H9 (cell line): ENCODE measurements at regions not wholly inside any gene's neighbourhood (a gene's known extent, or its start where the extent isn't known, plus 50 kb on each side); places are given as distances from the start of the nearest gene placed in this dataset.

ENCODE experiments used
- DNase-seq: peaks from one replicate; pipeline ENCODE4 v3.0.0-alpha.2; 2017
- H2AFZ ChIP-seq: one replicate; pipeline ENCODE4 v1.6.1; 2013; ENCODE audit warnings: mild to moderate bottlenecking, low read length, control low read depth, moderate library complexity
- H2AK5ac ChIP-seq: 2 replicates; pipeline ENCODE4 v1.6.1; 2013; ENCODE audit warnings: low read length, control low read depth, mixed read lengths; ENCODE audit not compliant: insufficient read length
- H2BK120ac ChIP-seq: one replicate; pipeline ENCODE4 v1.6.1; 2013; ENCODE audit warnings: low read depth, mild to moderate bottlenecking, low read length, control low read depth, inconsistent platforms; ENCODE audit not compliant: poor library complexity, severe bottlenecking
- H2BK12ac ChIP-seq: 2 replicates; pipeline ENCODE4 v1.6.1; 2013; ENCODE audit warnings: low read length, control low read depth, mixed read lengths, low read depth; ENCODE audit not compliant: insufficient read length
- H2BK15ac ChIP-seq: 2 replicates; pipeline ENCODE4 v1.6.1; 2013; ENCODE audit warnings: low read depth, low read length, control low read depth
- H2BK20ac ChIP-seq: one replicate; pipeline ENCODE4 v1.6.1; 2013; ENCODE audit warnings: low read depth, mild to moderate bottlenecking, low read length, control low read depth, inconsistent platforms; ENCODE audit not compliant: poor library complexity, severe bottlenecking
- H2BK5ac ChIP-seq: 2 replicates; pipeline ENCODE4 v1.6.1; 2013; ENCODE audit warnings: low read length, control low read depth, mixed read lengths; ENCODE audit not compliant: insufficient read length
- H3K14ac ChIP-seq: 2 replicates; pipeline ENCODE4 v1.6.1; 2013; ENCODE audit warnings: low read length, control low read depth; ENCODE audit not compliant: insufficient read depth
- H3K18ac ChIP-seq: 2 replicates; pipeline ENCODE4 v1.6.1; 2013; ENCODE audit warnings: low read depth, mild to moderate bottlenecking, mixed read lengths, low read length, control low read depth; ENCODE audit not compliant: insufficient read length
- H3K23ac ChIP-seq: 2 replicates; pipeline ENCODE4 v1.6.1; 2013; ENCODE audit warnings: low read length, control low read depth, mixed read lengths, low read depth; ENCODE audit not compliant: insufficient read length
- H3K23me2 ChIP-seq: 2 replicates; pipeline ENCODE4 v1.6.1; 2013; ENCODE audit warnings: low read depth, mild to moderate bottlenecking, mixed read lengths, low read length, control low read depth; ENCODE audit not compliant: insufficient read length, poor library complexity, severe bottlenecking
- H3K27ac ChIP-seq: 2 replicates; pipeline ENCODE4 v1.5.1; 2013; ENCODE audit warnings: low read length, control low read depth, mixed read lengths, low read depth; ENCODE audit not compliant: insufficient read length
- H3K27me3 ChIP-seq: 2 replicates; pipeline ENCODE4 v1.6.1; 2013; ENCODE audit warnings: low read length, control low read depth, inconsistent platforms; ENCODE audit not compliant: insufficient read depth
- H3K4ac ChIP-seq: 2 replicates; pipeline ENCODE4 v1.6.1; 2013; ENCODE audit warnings: low read depth, mild to moderate bottlenecking, control low read depth, inconsistent platforms, low read length, moderate library complexity
- H3K4me1 ChIP-seq: 2 replicates; pipeline ENCODE4 v1.6.1; 2013; ENCODE audit warnings: low read length, control low read depth, inconsistent platforms; ENCODE audit not compliant: insufficient read depth
- H3K4me2 ChIP-seq: 2 replicates; pipeline ENCODE4 v1.6.1; 2013; ENCODE audit warnings: low read length, control low read depth, mixed read lengths; ENCODE audit not compliant: insufficient read length, insufficient read depth
- H3K56ac ChIP-seq: 2 replicates; pipeline ENCODE4 v1.6.1; 2013; ENCODE audit warnings: low read depth, mild to moderate bottlenecking, mixed read lengths, low read length, control low read depth; ENCODE audit not compliant: insufficient read length
- H3K79me1 ChIP-seq: 2 replicates; pipeline ENCODE4 v1.6.1; 2013; ENCODE audit warnings: low read depth, mild to moderate bottlenecking, moderate library complexity, low read length, control low read depth, inconsistent platforms; ENCODE audit not compliant: insufficient read depth, poor library complexity, severe bottlenecking
- H3K79me2 ChIP-seq: 2 replicates; pipeline ENCODE4 v1.6.1; 2013; ENCODE audit warnings: low read length, control low read depth, inconsistent platforms; ENCODE audit not compliant: insufficient read depth
- H3K9ac ChIP-seq: 2 replicates; pipeline ENCODE4 v1.6.1; 2013; ENCODE audit warnings: low read length, control low read depth, mixed read lengths; ENCODE audit not compliant: insufficient read length; ENCODE audit errors: extremely low read depth
- H3K9me3 ChIP-seq: one replicate; pipeline ENCODE4 v1.6.1; 2013; ENCODE audit warnings: low read depth, low read length, inconsistent platforms; ENCODE audit not compliant: control insufficient read depth
- H3T11ph ChIP-seq: one replicate; pipeline ENCODE4 v1.6.1; 2013; ENCODE audit warnings: mild to moderate bottlenecking, low read length, control low read depth, inconsistent platforms
- H4K20me1 ChIP-seq: one replicate; pipeline ENCODE4 v1.6.1; 2013; ENCODE audit not compliant: control insufficient read depth, insufficient read length, insufficient read depth
- H4K5ac ChIP-seq: 2 replicates; pipeline ENCODE4 v1.6.1; 2013; ENCODE audit warnings: low read depth, mild to moderate bottlenecking, mixed read lengths, low read length, control low read depth; ENCODE audit not compliant: insufficient read length
- H4K8ac ChIP-seq: replicated peaks from 2 replicates; pipeline ENCODE4 v1.6.1; 2013; ENCODE audit warnings: low read length, control low read depth, mixed read lengths, low read depth; ENCODE audit not compliant: insufficient read length
- H4K91ac ChIP-seq: 2 replicates; pipeline ENCODE4 v1.6.1; 2013; ENCODE audit warnings: low read depth, mild to moderate bottlenecking, moderate library complexity, mixed read lengths, low read length, control low read depth; ENCODE audit not compliant: insufficient read length
- H3K27ac Mint-ChIP-seq, 3 experiments: 2 replicates in 2 of 3; 3 replicates in 1 of 3; pipeline ENCODE4 v1.8.0; 2020 to 2021; ENCODE audit warnings: mixed read lengths in 3 of 3, mild to moderate bottlenecking in 1 of 3, moderate library complexity in 1 of 3
- H3K27me3 Mint-ChIP-seq: 2 replicates; pipeline ENCODE4 v1.8.0; 2021; ENCODE audit warnings: low read depth, mild to moderate bottlenecking, moderate library complexity, mixed read lengths
- H3K36me3 Mint-ChIP-seq, 3 experiments: 2 replicates in 2 of 3; 3 replicates in 1 of 3; pipeline ENCODE4 v1.8.0; 2020 to 2021; ENCODE audit warnings: low read depth in 3 of 3, mixed read lengths in 3 of 3; ENCODE audit not compliant: insufficient read depth in 1 of 3
- H3K4me1 Mint-ChIP-seq, 2 experiments: 2 replicates each; pipeline ENCODE4 v1.8.0; 2020; ENCODE audit warnings: mixed read lengths in 2 of 2
- H3K4me3 Mint-ChIP-seq, 2 experiments: 2 replicates in 1 of 2; 3 replicates in 1 of 2; pipeline ENCODE4 v1.8.0; 2020 to 2021; ENCODE audit warnings: mild to moderate bottlenecking in 2 of 2, mixed read lengths in 2 of 2, moderate library complexity in 1 of 2
- H3K9me3 Mint-ChIP-seq, 2 experiments: 2 replicates in 1 of 2; 3 replicates in 1 of 2; pipeline ENCODE4 v1.8.0; 2020; ENCODE audit warnings: mild to moderate bottlenecking in 2 of 2, mixed read lengths in 2 of 2, moderate library complexity in 1 of 2
- WGBS: extraction: QIAGEN DNeasy Blood & Tissue Kit; methylation state at CpG from one replicate; pipeline ENCODE4 v1.1.7; 2013; ENCODE audit warnings: missing lambda C conversion rate, low lambda C conversion rate, mixed read lengths; ENCODE audit not compliant: insufficient read length; ENCODE audit errors: extremely low coverage; 5-methylcytosine and 5-hydroxymethylcytosine counted together
- TF ChIP-seq, protein P1 (sequence below): fragments of 200-600 bp; sonication (generic); conservative IDR thresholded peaks from 3 replicates; pipeline ENCODE4 v1.8.0; 2021; ENCODE audit warnings: antibody characterized with exemption, mild to moderate bottlenecking

DNA sequence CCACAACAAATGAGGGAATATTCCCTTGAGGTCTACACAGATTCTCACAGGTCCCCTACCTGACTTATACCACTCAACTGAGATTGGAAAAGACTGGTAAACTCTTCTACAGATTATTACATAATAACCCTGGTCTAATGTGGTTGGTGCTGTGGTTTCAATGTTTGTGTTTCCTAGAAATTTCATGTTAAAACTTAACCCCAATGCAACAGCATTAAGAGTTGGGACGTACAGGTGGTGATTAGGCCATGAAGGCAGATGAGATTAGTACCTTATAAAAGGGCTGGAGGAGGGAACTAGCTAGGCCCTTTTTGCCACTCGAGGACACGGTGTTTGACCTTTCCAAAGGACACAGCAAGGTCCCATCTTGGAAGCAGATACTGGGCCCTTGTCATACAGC, 84.3 kb upstream of the TAPT1 start:
- H2BK20ac ChIP-seq, result no peak overlapping the region
- H3K14ac ChIP-seq, result no peak overlapping the region
- no peak overlapping the region for H4K5ac ChIP-seq
- no peaks in the 10 kb centered on the region for H3K23me2 ChIP-seq
- H3K4me2 ChIP-seq, result no peak overlapping the region
- no peak overlapping the region for H3K4me3 Mint-ChIP-seq
- no peak overlapping the region for H2BK5ac ChIP-seq
- DNase-seq, result no peak
- no peaks in the 10 kb centered on the region for H3K36me3 Mint-ChIP-seq
- H3T11ph ChIP-seq, result no peak overlapping the region
- no peak overlapping the region for H3K27ac ChIP-seq
- no peak overlapping the region for H3K18ac ChIP-seq
- H4K20me1 ChIP-seq, result no peaks in the 10 kb centered on the region
- no peaks in the 10 kb centered on the region for H3K79me2 ChIP-seq
- TF ChIP-seq, protein P1, sequence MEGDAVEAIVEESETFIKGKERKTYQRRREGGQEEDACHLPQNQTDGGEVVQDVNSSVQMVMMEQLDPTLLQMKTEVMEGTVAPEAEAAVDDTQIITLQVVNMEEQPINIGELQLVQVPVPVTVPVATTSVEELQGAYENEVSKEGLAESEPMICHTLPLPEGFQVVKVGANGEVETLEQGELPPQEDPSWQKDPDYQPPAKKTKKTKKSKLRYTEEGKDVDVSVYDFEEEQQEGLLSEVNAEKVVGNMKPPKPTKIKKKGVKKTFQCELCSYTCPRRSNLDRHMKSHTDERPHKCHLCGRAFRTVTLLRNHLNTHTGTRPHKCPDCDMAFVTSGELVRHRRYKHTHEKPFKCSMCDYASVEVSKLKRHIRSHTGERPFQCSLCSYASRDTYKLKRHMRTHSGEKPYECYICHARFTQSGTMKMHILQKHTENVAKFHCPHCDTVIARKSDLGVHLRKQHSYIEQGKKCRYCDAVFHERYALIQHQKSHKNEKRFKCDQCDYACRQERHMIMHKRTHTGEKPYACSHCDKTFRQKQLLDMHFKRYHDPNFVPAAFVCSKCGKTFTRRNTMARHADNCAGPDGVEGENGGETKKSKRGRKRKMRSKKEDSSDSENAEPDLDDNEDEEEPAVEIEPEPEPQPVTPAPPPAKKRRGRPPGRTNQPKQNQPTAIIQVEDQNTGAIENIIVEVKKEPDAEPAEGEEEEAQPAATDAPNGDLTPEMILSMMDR, result no peak
- H3K27me3 ChIP-seq, result no peaks in the 10 kb centered on the region
- H4K8ac ChIP-seq, result no peak overlapping the region
- H3K9ac ChIP-seq, result no peak overlapping the region
- H3K79me1 ChIP-seq, result no peaks in the 10 kb centered on the region
- H3K23ac ChIP-seq, result no peak overlapping the region
- H3K9me3 Mint-ChIP-seq, result no peaks in the 10 kb centered on the region; a peak in 1 of 5 replicates
- no peak overlapping the region for H2AFZ ChIP-seq
- no peak overlapping the region for H2AK5ac ChIP-seq
- no peak overlapping the region for H2BK12ac ChIP-seq
- H3K4me1 Mint-ChIP-seq, result peaks cover 0 to 4% of the 10 kb centered on the region in 2 experiments; a peak in 2 of 4 replicates
- no peak overlapping the region for H3K56ac ChIP-seq
- peaks cover 8% of the 10 kb centered on the region for H3K27me3 Mint-ChIP-seq
- WGBS, result no CpG with 5 or more reads among the region's 3 CpGs
- H3K4ac ChIP-seq, result no peak overlapping the region
- H4K91ac ChIP-seq, result no peak overlapping the region
- no peak overlapping the region for H2BK120ac ChIP-seq
- no peak overlapping the region for H2BK15ac ChIP-seq
- H3K9me3 ChIP-seq, result no peaks in the 10 kb centered on the region
- no peaks in the 10 kb centered on the region for H3K4me1 ChIP-seq
- H3K27ac Mint-ChIP-seq, result no peak overlapping the region
